GM12873 (cell line): ENCODE measurements at regions not wholly inside any gene's neighbourhood (a gene's known extent, or its start where the extent isn't known, plus 50 kb on each side); places are given as distances from the start of the nearest gene placed in this dataset.

Experiments used
- TF ChIP-seq, protein P1 (sequence below): IDR thresholded peaks from 2 replicates; pipeline ENCODE4 v1.5.1; 2012; ENCODE audit warnings: low read depth, mild to moderate bottlenecking, moderate library complexity, low read length, control low read depth; ENCODE audit not compliant: insufficient read depth; ENCODE audit errors: missing control alignments

DNA sequence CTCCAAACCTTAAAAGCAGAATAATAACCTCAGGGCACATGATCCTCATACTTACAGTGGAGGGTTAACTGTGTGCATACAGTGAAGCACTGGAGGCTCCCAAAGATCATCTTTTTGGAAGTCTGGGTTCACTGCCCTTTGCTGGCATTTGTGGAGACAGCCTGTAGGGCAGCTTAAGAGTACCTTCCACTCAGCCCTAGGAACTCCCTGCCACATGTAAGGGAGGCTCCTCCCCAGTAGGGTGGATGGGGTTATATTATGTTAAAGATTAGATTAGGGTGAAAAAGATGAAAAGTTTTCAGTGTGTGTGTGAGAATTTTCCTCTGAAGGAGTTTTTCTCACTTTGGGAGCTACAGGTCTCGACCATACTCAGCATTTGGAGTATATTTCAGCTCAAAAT, 388.4 kb downstream of the RAB28 start:
- TF ChIP-seq, protein P1, sequence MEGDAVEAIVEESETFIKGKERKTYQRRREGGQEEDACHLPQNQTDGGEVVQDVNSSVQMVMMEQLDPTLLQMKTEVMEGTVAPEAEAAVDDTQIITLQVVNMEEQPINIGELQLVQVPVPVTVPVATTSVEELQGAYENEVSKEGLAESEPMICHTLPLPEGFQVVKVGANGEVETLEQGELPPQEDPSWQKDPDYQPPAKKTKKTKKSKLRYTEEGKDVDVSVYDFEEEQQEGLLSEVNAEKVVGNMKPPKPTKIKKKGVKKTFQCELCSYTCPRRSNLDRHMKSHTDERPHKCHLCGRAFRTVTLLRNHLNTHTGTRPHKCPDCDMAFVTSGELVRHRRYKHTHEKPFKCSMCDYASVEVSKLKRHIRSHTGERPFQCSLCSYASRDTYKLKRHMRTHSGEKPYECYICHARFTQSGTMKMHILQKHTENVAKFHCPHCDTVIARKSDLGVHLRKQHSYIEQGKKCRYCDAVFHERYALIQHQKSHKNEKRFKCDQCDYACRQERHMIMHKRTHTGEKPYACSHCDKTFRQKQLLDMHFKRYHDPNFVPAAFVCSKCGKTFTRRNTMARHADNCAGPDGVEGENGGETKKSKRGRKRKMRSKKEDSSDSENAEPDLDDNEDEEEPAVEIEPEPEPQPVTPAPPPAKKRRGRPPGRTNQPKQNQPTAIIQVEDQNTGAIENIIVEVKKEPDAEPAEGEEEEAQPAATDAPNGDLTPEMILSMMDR: no peak

DNA sequence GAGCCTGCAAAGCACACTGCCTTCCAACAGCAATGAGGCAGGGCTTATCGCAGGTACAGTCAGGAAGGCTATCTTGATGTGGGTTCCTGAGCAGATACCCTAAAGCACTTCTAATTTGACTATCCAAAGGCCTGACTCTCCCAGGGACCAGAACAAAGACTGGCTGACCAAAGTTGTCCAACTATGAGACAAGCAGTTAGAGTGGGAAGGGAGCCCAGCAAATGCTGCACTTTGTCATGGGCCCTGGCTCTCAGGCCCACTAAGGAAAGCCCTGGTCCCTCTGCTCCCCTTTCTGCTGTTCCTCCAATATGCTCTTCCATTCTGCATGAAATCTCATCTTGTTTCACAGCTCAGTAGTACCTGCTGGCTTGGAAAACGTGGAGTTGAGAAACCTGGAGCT, 391.0 kb downstream of the RAB28 start:
- TF ChIP-seq, protein P1: no peak

DNA sequence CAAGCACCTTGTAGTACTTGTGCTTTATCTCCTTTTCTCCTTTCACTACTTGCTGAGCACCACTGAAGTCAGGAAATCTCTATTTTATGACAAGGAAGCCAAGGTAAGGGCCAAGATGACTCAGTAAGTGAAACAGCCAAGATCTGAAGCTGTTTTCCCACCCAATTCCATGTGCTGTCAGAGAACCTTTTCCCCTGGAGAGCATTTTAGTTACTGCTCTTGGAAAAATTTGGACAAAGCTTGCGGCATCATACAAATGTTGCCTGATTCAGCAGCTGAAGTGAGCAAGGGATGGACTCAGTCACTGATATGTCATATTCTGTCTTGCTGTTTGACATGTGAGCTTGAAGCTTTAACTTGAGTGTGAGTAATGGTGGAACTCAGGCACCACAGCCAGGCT, 391.4 kb downstream of the RAB28 start:
- TF ChIP-seq, protein P1: no peak

DNA sequence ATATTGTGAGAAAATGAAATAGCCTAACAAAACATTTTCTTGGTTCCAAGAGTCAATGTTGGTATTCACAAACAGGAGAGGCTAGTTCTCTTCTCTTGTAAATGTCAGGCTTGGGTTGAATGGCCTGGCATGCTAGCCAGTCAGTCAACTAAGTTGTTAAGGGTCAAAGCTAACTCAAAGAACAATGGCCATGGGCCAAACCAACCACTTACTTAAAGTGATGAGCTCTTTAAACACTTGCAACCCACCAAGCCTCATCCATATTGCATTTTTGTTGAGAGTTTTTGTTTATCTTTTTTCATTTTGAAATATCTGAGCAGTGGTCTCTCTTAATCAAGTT, 394.5 kb downstream of the RAB28 start:
- TF ChIP-seq, protein P1: no peak

DNA sequence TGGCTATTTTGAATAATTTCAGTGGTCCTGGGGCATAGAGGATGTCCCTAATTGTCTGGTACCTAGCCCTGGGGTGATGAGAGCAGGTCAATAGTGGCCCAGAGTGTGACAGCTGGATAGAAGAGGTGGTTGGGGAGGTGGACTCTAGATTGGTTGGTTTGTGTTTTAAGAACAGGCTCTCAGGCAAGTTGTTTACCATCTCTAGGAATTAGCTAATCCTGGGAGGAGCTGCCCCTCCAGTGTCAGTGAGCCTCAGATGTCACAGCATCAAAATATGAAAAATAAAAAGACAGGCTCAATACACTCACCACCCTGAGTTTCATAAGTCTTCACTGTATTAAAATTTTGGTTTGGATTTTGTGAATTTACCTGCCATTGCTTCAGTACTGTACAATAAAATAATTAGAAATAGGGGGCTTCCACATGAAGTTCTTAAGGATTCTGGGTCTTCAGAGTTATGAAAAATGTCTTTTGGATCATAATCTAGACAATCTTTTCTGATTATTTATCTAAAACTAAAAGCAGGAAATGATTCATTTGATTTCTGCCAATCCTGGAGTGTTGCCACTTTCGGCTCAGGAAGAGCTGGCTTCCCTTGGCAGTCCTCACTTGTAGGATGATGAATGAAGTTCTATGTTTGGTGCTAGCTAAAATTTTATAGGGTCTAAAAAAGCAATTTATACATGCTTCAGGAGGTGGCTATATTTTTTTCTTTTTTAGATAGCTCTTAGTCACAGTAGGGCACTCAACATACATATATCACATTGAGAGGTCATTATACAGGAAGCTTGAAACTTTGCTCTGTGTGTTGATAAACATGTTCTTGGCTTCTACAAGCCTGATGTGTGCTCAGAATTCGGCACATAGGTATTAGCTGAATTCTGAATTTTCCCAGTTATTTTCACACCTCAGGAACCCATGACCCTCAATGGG, 395.1 kb downstream of the RAB28 start:
- TF ChIP-seq, protein P1: no peak

DNA sequence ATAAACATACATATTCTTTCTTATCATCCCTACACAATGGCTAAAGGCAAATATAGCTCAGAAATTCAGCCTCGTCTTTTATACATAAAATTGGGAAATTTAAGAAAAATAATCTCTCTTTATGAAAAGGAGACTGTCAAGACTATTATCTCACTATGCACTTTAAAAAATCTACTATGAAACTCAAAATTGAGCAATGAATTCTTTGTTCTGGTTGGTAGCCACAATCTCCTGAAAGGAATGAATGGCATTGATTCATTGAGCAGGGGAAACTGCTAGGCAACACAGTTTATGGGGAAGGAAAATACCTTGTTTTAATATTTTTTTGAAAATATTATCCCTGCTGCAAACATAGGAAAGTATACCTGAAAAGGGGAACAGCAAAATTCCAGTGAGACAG, 397.1 kb downstream of the RAB28 start:
- TF ChIP-seq, protein P1: no peak

DNA sequence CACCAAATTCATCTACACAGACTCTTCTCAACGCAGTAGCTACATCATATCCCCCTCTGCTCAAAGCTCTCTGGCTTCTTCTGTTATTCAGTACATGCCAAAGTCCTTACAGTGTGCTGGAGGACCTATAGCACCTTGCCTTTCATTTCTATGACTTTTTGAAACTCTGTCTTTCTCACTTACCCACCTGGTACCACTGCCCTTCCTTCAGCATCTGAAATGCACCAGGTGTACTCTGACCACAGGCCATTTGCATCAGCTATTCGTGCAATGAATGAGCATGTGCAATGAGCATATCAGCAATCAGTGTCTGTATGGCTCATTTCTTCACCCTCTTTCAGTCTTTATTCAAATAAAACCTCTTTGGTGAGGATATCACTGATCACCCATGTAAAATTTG, 399.9 kb downstream of the RAB28 start:
- TF ChIP-seq, protein P1: no peak
